ENCODE measurements at regions not wholly inside any gene's neighbourhood (a gene's known extent, or its start where the extent isn't known, plus 50 kb on each side); places are given as distances from the start of the nearest gene placed in this dataset.

- Histone ChIP-seq H3K9me3 (ENCODE audit: control insufficient read depth in 3 of 3, low read length in 3 of 3) (peaks cover 0 to 2% (median 0%) of the 10 kb centered on the region in 3 donors), H3K4me1 (ENCODE audit: control insufficient read depth in 3 of 3, insufficient read depth in 3 of 3, low read length in 3 of 3) (no peaks in the 10 kb centered on the region), H3K27ac (ENCODE audit: low read depth, low read length) (no peak overlapping the region), H3K9ac (ENCODE audit: low read depth in 1 of 3, low read length in 3 of 3) (no peak overlapping the region), H3K36me3 (ENCODE audit: control insufficient read depth in 3 of 3, insufficient read depth in 3 of 3, low read length in 3 of 3) (no peaks in the 10 kb centered on the region), H3K4me3 (ENCODE audit: low read length in 3 of 3) (no peak overlapping the region), H3K27me3 (ENCODE audit: control insufficient read depth in 3 of 3, insufficient read depth in 3 of 3, low read length in 3 of 3) (no peaks in the 10 kb centered on the region)
Observed at GRCh38 chr9:81097131-81097847, 592.1 kb downstream of the TLE1 start.

- Histone ChIP-seq H3K27ac (ENCODE audit: low read depth, low read length) (no peak overlapping the region), H3K4me3 (ENCODE audit: low read length in 3 of 3) (no peak overlapping the region), H3K36me3 (ENCODE audit: control insufficient read depth in 3 of 3, insufficient read depth in 3 of 3, low read length in 3 of 3) (no peaks in the 10 kb centered on the region), H3K27me3 (ENCODE audit: control insufficient read depth in 3 of 3, insufficient read depth in 3 of 3, low read length in 3 of 3) (no peaks in the 10 kb centered on the region), H3K4me1 (ENCODE audit: control insufficient read depth in 3 of 3, insufficient read depth in 3 of 3, low read length in 3 of 3) (no peaks in the 10 kb centered on the region), H3K9me3 (ENCODE audit: control insufficient read depth in 3 of 3, low read length in 3 of 3) (peaks cover 0 to 2% (median 0%) of the 10 kb centered on the region in 3 donors), H3K9ac (ENCODE audit: low read depth in 1 of 3, low read length in 3 of 3) (no peak overlapping the region)
Observed at GRCh38 chr9:81096625-81097024, 592.7 kb downstream of the TLE1 start.

DNA sequence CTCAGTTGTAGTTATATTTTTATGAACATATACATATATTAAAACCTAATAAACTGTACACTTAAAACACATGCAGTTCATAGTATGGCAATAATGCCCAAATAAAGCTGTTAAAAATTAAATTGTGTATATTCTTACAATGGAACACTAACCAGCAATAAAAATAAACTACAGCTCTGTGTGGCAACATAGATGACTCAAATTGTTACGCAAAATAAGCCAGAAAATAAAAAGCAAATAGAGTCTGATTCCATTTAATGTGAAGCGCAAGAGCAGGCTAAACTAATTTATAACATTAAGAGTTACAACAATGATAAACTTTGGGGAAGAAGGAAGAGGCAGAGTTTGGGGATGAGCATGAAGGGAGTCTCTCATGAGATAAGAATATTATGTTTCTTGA lies 597.3 kb downstream of the TLE1 start:
- Histone ChIP-seq H3K36me3 (ENCODE audit: control insufficient read depth in 3 of 3, insufficient read depth in 3 of 3, low read length in 3 of 3) (no peaks in the 10 kb centered on the region), H3K4me3 (ENCODE audit: low read length in 3 of 3) (no peak overlapping the region), H3K27me3 (ENCODE audit: control insufficient read depth in 3 of 3, insufficient read depth in 3 of 3, low read length in 3 of 3) (no peaks in the 10 kb centered on the region), H3K9ac (ENCODE audit: low read depth in 1 of 3, low read length in 3 of 3) (no peak overlapping the region), H3K4me1 (ENCODE audit: control insufficient read depth in 3 of 3, insufficient read depth in 3 of 3, low read length in 3 of 3) (no peaks in the 10 kb centered on the region), H3K27ac (ENCODE audit: low read depth, low read length) (no peak overlapping the region), H3K9me3 (ENCODE audit: control insufficient read depth in 3 of 3, low read length in 3 of 3) (peaks cover 0 to 2% (median 0%) of the 10 kb centered on the region in 3 donors)

DNA sequence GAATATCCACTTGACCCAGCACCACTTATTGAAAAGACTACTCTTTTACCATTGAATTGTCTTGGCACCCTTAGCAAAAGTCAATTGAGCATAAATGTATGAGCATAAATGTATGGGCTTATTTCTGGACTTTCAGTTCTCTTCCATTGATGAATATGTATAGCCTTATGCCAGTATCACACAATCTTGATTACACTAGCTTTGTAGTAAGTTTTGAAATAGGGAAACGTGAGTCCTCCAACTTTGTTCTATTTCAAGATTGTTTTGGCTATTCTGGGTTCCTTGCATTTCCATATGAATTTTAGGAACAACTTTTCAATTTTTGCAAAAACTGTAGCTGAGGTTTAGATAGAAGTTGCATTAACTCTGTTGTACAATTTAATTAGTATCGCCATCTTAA lies 601.0 kb downstream of the TLE1 start:
- no peaks in the 10 kb centered on the region for H3K4me1 ChIP-seq (ENCODE audit: control insufficient read depth in 3 of 3, insufficient read depth in 3 of 3, low read length in 3 of 3)
- no peak overlapping the region for H3K9ac ChIP-seq (ENCODE audit: low read depth in 1 of 3, low read length in 3 of 3)
- no peaks in the 10 kb centered on the region for H3K36me3 ChIP-seq (ENCODE audit: control insufficient read depth in 3 of 3, insufficient read depth in 3 of 3, low read length in 3 of 3)
- no peak overlapping the region for H3K4me3 ChIP-seq (ENCODE audit: low read length in 3 of 3)
- H3K27me3 ChIP-seq (ENCODE audit: control insufficient read depth in 3 of 3, insufficient read depth in 3 of 3, low read length in 3 of 3), result no peaks in the 10 kb centered on the region
- H3K9me3 ChIP-seq (ENCODE audit: control insufficient read depth in 3 of 3, low read length in 3 of 3), result peaks cover 0 to 2% (median 0%) of the 10 kb centered on the region in 3 donors
- H3K27ac ChIP-seq (ENCODE audit: low read depth, low read length), result no peak overlapping the region

- H3K9ac ChIP-seq (ENCODE audit: low read depth in 1 of 3, low read length in 3 of 3), result no peak overlapping the region
- no peaks in the 10 kb centered on the region for H3K36me3 ChIP-seq (ENCODE audit: control insufficient read depth in 3 of 3, insufficient read depth in 3 of 3, low read length in 3 of 3)
- no peaks in the 10 kb centered on the region for H3K27me3 ChIP-seq (ENCODE audit: control insufficient read depth in 3 of 3, insufficient read depth in 3 of 3, low read length in 3 of 3)
- H3K4me1 ChIP-seq (ENCODE audit: control insufficient read depth in 3 of 3, insufficient read depth in 3 of 3, low read length in 3 of 3), result no peaks in the 10 kb centered on the region
- no peak overlapping the region for H3K27ac ChIP-seq (ENCODE audit: low read depth, low read length)
- H3K4me3 ChIP-seq (ENCODE audit: low read length in 3 of 3), result no peak overlapping the region
- no peaks in the 10 kb centered on the region for H3K9me3 ChIP-seq (ENCODE audit: control insufficient read depth in 3 of 3, low read length in 3 of 3)
Observed at GRCh38 chr9:81086416-81086815, 602.9 kb downstream of the TLE1 start.

- Histone ChIP-seq H3K9me3 (ENCODE audit: control insufficient read depth in 3 of 3, low read length in 3 of 3) (no peaks in the 10 kb centered on the region), H3K27me3 (ENCODE audit: control insufficient read depth in 3 of 3, insufficient read depth in 3 of 3, low read length in 3 of 3) (no peaks in the 10 kb centered on the region), H3K4me1 (ENCODE audit: control insufficient read depth in 3 of 3, insufficient read depth in 3 of 3, low read length in 3 of 3) (no peaks in the 10 kb centered on the region), H3K36me3 (ENCODE audit: control insufficient read depth in 3 of 3, insufficient read depth in 3 of 3, low read length in 3 of 3) (no peaks in the 10 kb centered on the region), H3K9ac (ENCODE audit: low read depth in 1 of 3, low read length in 3 of 3) (no peak overlapping the region), H3K4me3 (ENCODE audit: low read length in 3 of 3) (no peak overlapping the region), H3K27ac (ENCODE audit: low read depth, low read length) (no peak overlapping the region)
Observed at GRCh38 chr9:81083854-81084512, 605.4 kb downstream of the TLE1 start.

DNA sequence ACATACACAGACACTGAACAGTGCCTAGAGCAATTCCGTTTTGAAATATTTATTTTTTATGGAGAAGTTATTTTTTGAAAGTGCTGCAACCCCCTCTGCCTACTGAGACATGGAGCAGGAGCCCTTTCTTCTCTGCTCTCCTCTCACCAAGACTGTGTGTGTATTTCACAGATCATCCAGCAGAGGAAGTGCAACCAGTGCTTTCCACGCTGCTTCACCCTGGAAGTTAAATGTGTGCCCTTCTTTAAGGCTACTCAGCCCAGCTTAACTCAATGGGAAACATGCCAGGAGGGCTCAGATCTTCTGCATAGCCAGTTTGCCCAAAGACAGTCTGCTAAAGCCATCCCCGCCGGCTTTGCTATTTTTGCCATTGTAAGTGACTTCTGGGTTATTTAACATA lies 606.3 kb downstream of the TLE1 start:
- H3K9ac ChIP-seq (ENCODE audit: low read depth in 1 of 3, low read length in 3 of 3), result no peak overlapping the region
- no peaks in the 10 kb centered on the region for H3K4me1 ChIP-seq (ENCODE audit: control insufficient read depth in 3 of 3, insufficient read depth in 3 of 3, low read length in 3 of 3)
- H3K4me3 ChIP-seq (ENCODE audit: low read length in 3 of 3), result no peak overlapping the region
- no peaks in the 10 kb centered on the region for H3K27me3 ChIP-seq (ENCODE audit: control insufficient read depth in 3 of 3, insufficient read depth in 3 of 3, low read length in 3 of 3)
- no peak overlapping the region for H3K27ac ChIP-seq (ENCODE audit: low read depth, low read length)
- no peaks in the 10 kb centered on the region for H3K9me3 ChIP-seq (ENCODE audit: control insufficient read depth in 3 of 3, low read length in 3 of 3)
- H3K36me3 ChIP-seq (ENCODE audit: control insufficient read depth in 3 of 3, insufficient read depth in 3 of 3, low read length in 3 of 3), result no peaks in the 10 kb centered on the region

GRCh38 chr9:81082221-81082620 lies 607.1 kb downstream of the TLE1 start:
- Histone ChIP-seq H3K9me3 (ENCODE audit: control insufficient read depth in 3 of 3, low read length in 3 of 3) (no peaks in the 10 kb centered on the region), H3K27me3 (ENCODE audit: control insufficient read depth in 3 of 3, insufficient read depth in 3 of 3, low read length in 3 of 3) (no peaks in the 10 kb centered on the region), H3K27ac (ENCODE audit: low read depth, low read length) (no peak overlapping the region), H3K9ac (ENCODE audit: low read depth in 1 of 3, low read length in 3 of 3) (no peak overlapping the region), H3K36me3 (ENCODE audit: control insufficient read depth in 3 of 3, insufficient read depth in 3 of 3, low read length in 3 of 3) (no peaks in the 10 kb centered on the region), H3K4me3 (ENCODE audit: low read length in 3 of 3) (no peak overlapping the region), H3K4me1 (ENCODE audit: control insufficient read depth in 3 of 3, insufficient read depth in 3 of 3, low read length in 3 of 3) (no peaks in the 10 kb centered on the region)

DNA sequence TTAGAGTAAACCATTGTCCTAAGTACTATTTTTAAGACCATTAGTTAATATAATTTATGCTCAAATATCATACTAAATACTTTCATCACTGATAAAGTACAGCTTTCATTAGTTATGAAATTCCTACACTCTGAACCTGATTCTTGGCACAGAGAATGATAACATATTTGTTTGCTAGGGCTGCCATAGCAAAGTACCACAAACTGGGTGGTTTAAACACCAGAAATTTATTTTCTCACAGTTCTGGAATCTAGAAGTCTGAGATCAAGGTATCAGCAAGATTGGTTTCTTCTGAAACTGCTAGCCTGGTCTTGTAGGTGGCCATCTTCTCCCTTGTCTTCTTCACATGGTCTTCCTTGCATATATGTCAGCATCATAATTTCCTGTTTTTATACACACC lies 608.4 kb downstream of the TLE1 start:
- Histone ChIP-seq H3K9ac (ENCODE audit: low read depth in 1 of 3, low read length in 3 of 3) (no peak overlapping the region), H3K36me3 (ENCODE audit: control insufficient read depth in 3 of 3, insufficient read depth in 3 of 3, low read length in 3 of 3) (no peaks in the 10 kb centered on the region), H3K4me1 (ENCODE audit: control insufficient read depth in 3 of 3, insufficient read depth in 3 of 3, low read length in 3 of 3) (no peaks in the 10 kb centered on the region), H3K27me3 (ENCODE audit: control insufficient read depth in 3 of 3, insufficient read depth in 3 of 3, low read length in 3 of 3) (no peaks in the 10 kb centered on the region), H3K27ac (ENCODE audit: low read depth, low read length) (no peak overlapping the region), H3K9me3 (ENCODE audit: control insufficient read depth in 3 of 3, low read length in 3 of 3) (no peaks in the 10 kb centered on the region), H3K4me3 (ENCODE audit: low read length in 3 of 3) (no peak overlapping the region)

DNA sequence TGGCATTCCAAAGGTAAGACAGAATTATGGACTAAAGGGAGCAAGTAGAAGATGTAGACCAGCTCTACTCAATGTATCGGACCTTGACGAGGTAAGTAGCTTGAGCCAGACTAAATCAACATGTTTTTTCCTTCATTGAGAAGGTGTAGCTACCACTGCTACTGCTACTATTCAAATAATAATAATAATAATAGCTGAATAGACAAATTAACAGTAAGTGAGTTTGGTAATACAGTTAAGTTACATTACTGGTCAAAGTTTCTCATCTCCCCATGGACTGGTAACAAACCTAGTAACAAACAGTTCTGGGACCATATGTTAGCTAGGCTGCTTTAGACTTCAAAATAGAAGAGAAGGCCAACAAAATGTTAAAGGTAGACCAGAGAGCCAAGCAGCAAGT lies 609.2 kb downstream of the TLE1 start:
- H3K27me3 ChIP-seq (ENCODE audit: control insufficient read depth in 3 of 3, insufficient read depth in 3 of 3, low read length in 3 of 3), result no peaks in the 10 kb centered on the region
- H3K27ac ChIP-seq (ENCODE audit: low read depth, low read length), result no peak overlapping the region
- no peaks in the 10 kb centered on the region for H3K36me3 ChIP-seq (ENCODE audit: control insufficient read depth in 3 of 3, insufficient read depth in 3 of 3, low read length in 3 of 3)
- H3K9me3 ChIP-seq (ENCODE audit: control insufficient read depth in 3 of 3, low read length in 3 of 3), result no peaks in the 10 kb centered on the region
- no peaks in the 10 kb centered on the region for H3K4me1 ChIP-seq (ENCODE audit: control insufficient read depth in 3 of 3, insufficient read depth in 3 of 3, low read length in 3 of 3)
- no peak overlapping the region for H3K4me3 ChIP-seq (ENCODE audit: low read length in 3 of 3)
- H3K9ac ChIP-seq (ENCODE audit: low read depth in 1 of 3, low read length in 3 of 3), result no peak overlapping the region
